Stimulated activated CD4-positive, alpha-beta T cell treated with anti-CD3 and anti-CD28 coated beads, Interleukin-2, amount 100 ng/mL, for 48 hours (primary cell): ENCODE measurements at regions not wholly inside any gene's neighbourhood (a gene's known extent, or its start where the extent isn't known, plus 50 kb on each side); places are given as distances from the start of the nearest gene placed in this dataset.
"Not testable (repeated sequence)": the region's sequence is repeated elsewhere in the genome, so short reads cannot be mapped to it uniquely, and the experiment has no call there.

Experiments
- DNase-seq, 2 donors: peaks; one replicate each; pipeline ENCODE4 v3.0.0-alpha.2; 2020

DNA sequence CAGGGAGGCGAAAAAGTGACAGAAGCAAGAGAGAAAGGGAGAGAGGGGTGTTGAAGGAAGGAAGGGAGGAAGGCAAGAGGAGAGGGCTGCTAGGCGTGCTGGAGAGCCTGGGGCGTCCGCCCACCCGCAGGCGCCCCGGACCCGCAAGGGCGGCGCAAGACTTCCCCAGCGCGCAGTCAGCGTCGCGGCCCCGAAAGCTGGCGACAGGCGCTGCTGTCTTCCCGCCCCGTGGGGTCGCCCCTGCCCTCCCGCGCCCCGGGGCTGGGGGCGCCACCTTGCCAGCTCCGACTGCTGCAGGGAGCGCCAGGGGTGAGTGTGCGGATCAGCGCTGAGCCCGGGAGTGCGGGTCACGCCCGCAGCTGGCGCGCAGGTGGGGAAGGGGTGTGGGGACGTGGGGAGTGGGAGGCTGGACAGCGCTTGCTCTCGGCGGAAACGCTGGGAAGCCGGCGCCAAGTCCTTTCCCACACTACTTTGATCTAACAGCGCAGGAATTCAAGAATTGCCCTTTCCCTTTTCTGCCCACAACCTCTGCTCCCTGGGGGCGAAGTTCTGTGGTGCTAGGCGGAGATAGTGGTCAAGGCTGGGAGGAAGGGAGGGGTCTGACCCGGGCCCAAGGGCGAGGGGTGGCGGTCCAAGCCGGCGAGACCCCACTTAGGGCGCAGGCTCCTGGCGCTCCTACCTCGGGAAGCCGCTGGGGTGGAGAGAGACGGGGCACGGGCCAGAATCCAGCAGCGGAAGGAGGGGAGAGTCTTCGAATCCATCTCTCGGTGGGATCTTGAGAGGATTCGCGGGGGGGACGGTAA is 266.1 kb downstream of the CGGBP1 start, which contains the start of gene HTR1F:
TSS of gene HTR1F (plus strand) at position 173 of the 803 bp plus-strand sequence.
- no peak for DNase-seq

DNA sequence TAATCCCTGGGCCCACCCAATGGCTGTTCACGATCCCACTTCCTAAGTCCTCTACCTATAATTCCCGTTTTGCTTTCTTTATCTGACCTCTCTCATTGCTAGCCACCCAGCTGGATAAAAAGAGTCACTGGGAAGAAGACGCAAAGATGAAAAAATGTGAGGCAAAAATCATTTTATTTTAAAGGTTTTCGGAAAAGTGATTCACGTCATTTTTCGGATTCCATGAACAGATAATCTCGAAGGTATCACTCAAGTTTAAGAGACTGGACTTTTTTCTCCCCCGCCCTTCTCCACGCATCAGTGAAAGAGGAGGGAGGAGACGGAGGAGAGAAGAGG is 266.6 kb downstream of the CGGBP1 start:
- DNase-seq, result no peak

DNA sequence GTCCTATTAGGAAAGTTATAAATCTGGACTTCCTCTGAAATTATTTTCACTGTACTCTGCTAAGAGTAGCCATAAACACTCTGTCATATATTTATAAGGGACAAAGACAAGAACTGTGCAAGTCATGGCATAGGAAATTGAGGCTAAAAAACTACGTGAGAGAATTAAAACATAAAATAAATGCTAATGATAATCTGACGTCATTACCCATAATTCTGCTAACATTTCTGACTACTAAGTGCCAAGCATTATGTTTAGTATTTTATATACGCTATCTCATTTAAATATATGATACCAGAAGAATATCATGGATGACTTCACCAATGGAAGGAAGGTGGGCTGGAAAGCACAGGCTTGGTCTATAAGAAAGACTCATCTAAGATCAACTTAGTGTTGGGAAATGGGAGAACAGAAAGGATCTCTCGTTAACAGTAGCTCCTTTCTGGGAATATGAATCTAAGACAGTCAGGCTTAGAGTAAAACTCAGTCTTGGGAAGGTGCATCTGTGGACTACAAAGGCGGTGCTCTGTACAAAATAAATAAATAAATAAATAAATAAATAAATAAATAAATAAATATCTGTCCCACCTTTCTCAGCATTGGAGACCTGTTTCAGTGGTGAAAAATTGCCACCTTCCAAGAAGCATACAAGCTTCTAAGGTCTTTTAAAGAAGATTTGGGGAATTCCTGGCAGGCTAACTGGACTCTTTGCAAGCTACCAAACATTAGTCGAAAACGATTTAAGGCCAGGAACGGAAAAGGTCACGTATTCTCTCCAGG is 267.4 kb downstream of the CGGBP1 start:
- no peak for DNase-seq

DNA sequence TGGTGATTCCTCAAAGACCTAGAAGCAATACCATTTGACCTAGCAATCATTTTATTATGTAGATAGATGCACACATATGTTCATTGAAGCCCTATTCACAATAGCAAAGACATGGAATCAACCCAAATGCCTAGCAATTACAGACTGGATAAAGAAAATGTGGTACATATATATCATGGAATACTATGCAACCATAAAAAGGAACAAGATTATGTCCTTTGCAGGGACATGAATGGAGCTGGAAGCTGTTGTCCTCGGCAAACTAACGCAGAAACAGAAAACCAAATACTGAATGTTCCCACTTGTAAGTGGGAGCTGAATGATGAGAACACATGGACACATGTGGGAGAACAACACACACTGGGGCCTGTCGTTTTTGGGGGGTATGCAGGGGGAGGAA is 269.8 kb downstream of the CGGBP1 start:
- DNase-seq, result not testable (repeated sequence)

DNA sequence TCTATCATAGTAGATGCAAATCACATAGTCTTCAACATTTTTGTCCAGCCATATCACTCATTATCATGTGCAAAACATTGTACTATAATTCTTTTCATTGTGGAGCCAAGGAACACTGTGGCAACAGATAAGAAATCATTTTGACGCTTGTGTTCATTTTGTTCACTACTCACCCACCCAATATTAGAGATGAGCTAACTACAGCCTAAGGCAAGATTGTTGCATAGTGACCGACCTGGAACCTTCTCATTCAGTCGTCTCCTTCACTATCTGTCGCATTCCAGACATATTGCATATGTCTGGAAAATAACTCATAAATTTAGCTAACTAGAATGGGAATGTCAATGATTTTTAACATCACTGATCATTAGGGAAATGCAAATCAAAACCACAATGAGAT is 270.3 kb downstream of the CGGBP1 start:
- DNase-seq, result no peak

DNA sequence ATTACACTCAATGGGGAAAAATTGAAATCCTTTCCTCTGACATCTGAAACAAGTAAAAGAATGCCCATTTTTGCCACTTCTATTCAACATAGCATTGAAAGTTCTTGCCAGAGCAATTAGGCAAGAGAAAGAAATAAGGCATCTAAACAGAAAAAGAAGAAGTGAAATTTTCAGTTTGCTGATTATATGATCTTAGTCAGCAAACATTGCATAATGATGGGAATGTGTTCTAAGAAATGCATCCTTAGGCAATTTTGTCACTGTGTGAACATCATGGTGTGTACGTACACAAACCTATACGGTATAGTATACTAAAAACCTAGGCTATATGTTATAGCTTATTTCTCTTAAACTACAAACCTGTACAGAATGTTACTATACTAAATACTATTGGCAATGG is 278.0 kb downstream of the CGGBP1 start:
- DNase-seq, result no peak

DNA sequence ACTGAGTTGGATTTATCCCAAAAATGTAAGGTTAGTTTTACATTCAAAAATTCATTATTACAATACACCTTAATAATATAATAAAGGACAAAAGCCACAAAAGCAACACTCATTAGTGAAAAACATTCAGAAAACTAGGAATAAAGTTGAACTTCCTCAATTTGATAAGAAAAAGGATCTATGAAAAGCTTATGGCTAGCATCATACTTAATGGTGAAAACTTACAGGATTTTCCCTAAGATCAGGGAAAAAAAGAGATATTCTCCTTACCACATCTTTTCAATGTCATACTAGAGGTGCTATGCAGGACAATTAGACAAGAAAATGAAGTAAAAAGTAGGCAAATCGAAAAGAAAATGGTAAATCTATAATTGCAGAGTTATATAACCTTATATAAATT is 279.9 kb downstream of the CGGBP1 start:
- no peak for DNase-seq

DNA sequence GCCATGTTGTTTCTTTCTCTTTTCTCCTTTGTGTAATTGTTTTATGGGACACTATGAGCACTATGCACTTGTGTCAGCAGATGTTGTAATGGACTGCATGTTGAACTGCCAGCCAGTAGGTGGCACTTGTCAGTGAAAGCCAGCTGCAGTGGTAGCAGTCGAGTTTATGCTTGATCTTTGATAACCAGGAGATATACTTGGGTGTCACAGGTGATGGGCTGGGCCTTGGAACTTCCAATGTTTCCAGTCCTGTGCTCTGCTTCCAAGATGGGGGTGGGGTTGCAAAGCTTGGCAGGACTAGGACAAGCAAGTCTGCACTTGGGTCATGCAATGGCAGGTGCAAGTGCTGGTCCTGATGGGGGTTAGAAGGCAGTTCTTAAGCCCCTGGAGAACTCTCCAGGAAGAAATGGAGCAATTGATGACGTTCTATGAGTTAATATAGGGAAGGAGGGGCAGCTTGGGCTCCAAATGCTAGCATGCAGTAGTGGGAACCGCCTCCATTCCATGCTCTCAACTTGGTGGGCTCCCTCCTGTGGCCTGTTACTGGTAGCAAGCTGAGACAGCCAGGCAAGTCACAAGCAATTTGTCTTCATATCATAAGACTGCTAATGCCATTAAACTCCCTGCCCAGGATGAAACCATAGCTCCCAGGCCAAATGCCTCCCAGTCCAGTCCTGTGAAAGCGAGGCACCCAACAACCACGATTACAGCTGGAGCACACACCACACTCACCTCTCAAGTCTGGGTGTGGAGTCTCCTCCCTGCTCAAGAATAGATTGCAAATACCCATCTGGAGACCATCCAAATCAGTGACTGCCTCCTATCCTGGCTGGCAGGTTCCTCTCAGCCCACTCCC is 287.2 kb downstream of the CGGBP1 start:
- DNase-seq, result no peak

DNA sequence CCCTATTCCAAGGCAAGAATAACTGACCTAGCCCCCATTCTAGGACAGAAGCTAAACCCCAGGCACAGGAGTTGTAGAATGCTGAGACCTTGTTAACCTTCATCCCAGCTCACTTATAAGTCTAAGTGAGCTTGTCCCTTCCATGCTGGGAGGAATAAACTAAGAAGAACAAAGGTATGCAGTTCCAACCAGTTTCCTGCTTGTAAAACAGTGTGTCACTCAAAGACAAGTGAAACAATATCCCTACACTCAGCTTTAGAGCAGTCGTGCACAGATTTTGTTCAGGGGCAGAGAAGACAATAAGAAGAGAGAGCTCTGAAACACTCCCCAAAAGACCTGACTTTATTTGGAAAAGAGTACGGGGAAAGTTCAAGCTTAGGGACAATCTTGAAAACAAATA is 292.1 kb downstream of the CGGBP1 start:
- no peak for DNase-seq

DNA sequence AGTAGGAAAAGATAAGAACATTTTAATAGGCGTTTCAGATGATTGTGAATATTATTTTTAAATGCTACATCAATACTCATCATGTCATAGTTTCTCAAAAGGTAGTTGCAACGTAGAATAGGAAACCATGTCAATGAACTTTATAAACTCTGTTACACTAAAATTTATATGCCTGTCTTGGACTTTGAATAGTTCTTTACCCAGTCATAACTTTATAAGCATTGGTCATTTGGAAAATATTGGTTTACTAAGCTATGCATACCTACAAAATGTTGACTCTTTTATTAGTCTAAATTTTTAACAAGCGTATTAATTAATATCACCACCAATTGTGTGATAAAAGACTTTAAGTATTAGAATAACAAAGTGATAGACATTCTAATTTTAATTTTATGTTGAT is 293.5 kb downstream of the CGGBP1 start:
- no peak for DNase-seq

DNA sequence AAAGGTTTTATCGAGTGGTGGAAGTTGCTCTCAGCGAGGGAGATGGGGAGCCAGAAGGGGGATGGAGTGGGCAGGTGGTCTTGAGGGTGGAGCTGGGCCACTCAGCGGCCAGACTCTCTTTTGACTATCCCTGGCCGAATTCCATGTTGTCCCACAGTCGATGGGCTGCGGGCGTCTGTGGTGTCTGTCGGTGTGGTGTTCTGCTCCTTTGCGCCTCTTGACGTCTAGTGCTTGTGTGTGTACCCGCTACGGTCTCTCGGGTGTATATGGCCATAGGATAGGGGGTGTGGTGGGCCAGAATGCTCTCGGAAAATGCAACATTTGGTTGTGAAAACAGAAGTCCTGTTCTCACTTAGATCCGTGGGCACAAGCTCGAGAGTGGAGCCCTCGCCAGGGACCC is 297.0 kb downstream of the CGGBP1 start:
- DNase-seq, result no peak

DNA sequence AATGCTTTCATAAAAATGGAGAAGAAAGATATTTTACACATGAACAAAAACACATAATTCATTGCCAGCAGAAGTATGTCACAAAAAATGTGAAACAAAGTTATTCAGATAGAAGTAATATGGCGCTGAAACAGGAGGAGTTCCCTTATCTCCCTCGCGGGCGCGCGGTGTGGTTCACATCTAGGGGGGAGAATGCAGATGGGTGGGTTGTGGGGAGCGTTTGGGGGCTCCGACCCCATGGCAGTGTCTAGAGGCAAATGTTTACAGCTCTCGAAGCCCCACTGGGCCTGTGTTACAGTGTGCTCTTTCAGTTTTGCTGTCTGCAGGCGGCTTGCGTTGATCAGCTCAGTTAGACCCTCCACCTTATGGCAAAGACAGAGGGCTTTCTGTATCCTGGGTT is 297.5 kb downstream of the CGGBP1 start:
- DNase-seq, result no peak

DNA sequence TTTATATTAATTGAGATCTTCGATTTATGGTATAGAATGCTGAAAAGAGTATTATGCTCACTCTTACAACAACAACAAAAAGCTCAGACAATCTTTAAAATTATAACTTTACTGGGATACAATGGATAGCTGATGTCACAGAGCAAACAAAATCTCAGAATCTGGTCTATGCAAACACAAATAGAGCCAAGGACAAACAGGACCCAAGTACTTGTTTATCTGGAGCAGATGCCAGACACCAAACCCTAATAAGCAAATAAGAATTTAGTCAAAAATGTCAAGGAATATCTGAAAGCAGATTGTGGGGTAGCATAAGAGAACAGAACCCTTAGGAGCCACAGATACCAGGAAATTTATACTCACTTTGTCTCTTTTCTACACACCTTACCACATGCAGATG is 302.2 kb downstream of the CGGBP1 start:
- DNase-seq, result no peak

DNA sequence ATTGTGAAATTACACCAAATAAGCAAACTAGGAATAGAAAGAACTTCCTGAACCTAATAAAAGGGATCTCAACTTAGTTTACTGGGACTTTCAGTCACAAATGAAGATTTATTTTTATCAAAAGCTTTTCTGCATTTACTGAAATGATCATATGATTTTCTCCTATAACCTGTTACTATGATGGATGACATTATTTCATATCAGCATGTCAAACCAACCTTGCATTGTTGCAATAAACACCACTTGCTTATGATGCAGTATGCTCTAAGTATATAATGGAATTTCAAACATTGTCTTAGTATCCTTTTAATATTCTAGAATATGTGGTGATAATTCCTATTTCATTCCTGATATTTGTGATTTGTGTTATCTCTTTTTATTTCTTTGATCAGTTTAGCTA is 303.0 kb downstream of the CGGBP1 start:
- no peak for DNase-seq

DNA sequence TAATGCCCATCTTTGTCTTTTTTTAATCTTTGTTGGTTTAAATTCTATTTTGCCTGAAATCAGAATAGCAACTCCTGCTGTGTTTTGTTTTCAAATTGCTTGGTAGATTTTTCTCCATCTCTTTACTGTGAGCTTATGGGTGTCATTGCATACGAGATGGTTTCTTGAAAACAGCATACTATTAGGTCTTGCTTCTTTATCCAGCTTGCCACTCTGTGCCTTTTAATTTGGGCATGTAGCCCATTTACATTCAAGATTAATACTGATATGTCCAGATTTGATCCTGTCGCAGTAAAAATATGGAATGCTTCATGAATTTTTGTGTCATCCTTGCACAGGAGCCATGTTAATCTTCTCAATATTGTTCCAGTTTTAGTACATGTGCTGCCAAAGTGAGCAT is 316.6 kb downstream of the CGGBP1 start:
- no peak for DNase-seq

DNA sequence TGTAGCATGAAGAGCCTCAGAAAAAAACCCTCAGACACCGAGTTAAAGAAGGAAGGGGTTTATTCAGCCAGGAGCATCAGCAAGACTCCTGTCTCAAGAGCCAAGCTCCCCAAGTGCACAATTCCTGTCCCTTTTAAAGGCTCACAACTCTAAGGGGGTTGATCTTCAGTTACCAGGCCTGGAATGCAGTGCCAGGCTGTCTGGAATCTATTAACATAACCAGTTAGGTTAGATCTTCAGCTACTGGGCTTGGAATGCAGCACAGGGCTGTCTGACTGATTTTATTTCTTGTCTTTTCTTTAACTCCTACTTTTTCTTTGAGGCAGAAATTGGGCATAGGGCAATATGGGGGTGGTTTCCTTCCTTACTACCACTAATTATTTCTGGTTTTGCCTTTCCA is 317.9 kb downstream of the CGGBP1 start:
- not testable (repeated sequence) for DNase-seq

DNA sequence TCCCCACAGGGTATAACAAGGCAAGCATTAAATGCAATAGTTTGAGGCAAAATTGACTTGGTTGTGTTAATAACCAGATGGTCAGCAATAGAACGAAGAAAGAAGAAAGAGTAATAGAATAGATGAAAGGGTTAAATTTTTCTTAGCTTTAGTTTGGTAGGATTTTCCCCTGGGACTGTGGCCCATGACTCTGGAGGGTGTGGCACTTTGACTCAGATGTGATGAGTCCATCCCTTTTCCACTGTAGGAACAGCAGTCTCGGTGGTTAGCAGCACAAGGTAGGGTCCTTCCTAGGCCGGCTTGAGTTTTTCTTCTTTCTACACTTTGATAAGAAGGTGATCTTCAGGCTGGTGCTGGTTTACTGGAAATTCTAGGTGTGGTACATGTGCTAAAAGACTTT is 321.0 kb downstream of the CGGBP1 start:
- DNase-seq, result not testable (repeated sequence)

DNA sequence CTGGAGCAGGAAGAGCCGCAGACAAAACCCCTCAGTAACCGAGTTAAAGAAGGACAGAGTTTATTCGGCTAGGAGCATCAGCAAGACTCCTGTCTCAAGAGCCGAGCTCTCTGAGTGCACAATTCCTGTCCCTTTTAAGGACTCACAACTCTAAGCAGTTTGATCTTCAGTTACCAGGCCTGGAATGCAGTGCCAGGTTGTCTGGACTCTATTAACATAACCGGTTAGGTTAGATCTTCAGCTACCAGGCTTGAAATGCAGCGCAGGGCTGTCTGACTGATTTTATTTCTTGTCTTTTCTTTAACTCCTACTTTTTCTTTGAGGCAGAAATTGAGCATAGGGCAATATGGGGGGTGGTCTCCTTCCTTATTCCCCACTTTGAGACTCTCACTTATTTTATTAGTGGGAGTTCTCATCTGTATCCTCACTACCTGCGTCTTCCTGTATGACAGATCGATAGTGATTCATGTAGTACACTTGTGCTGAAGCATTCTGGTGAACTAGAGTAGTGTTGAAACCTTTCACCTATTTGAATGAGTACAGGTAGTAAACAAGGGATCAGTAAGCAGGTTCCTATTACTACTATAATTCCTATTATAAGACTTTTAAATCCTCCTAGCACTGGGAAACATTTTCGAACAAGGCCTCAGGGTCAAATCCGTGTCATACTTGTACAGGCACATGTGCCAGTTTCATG is 325.0 kb downstream of the CGGBP1 start:
- DNase-seq, result no peak

DNA sequence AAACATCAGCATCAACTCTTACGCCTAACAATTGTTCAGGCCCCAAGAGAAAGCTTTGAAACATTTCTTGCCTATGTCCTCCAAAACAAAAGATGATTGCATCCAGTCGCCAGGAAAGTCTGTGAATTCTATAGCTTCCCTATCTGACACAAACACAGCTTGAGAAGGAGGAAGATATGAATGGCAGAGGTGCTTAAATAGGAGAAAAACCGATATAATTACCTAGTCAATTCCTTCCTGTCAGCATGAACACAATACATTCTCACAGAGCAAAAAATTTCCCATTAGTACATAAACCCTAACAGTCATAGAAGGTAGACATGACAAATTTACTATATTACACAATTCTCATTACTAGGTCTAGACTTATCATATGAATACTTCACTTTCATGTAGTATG is 326.5 kb downstream of the CGGBP1 start:
- no peak for DNase-seq

DNA sequence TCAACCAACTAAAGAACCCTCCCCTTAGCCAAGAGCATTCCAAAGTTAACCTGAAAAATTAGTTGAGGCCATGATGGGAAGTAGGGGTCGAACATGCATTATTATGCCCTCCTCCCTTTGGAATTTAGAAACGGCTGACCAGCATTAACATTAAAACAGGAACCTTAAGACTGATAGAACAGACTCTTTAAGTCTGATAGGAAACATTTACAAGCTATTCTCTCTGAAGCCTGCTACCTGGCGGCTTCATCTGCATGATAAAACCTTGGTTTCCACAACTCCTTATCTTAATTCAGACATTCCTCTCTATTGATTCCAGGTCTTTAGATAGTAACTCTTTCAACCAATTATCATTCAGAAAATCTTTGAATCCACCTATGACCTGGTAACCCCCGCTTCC is 331.0 kb downstream of the CGGBP1 start:
- no peak for DNase-seq

DNA sequence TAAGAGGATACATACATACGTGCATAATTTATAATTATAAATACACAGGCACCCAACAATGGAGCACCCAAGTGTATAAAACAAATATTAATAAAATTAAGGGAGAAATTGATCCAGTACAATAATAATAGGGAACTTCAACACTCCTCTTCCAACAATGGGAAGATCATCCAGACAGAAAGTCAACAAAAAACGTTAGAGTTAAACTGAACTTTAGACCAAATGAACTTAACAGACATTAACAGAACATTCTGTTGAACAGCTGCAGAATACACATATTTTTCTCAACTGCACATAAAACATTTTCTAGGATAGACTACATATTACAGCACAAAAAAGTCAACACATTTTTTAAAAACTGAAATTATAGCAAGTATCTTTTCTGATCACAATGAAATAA is 339.7 kb downstream of the CGGBP1 start:
- no peak for DNase-seq

DNA sequence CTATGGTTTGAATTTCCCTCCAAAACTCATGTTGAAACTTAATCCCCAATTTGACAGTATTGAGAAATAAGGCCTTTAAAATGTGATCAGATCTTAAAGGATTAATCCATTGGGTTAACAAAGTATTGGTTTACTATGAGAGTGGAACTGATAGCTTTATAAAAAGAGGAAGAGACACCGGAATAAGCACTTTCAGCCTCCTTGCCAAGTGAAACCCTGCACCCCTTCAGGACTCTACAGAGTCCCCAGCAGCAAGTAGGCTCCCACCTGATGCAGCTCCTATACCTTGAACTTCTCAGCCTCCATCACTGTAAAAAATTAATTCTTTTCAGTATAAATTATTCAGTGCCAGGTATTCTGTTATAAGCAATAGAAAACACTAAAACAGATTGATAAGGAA is 348.3 kb downstream of the CGGBP1 start:
- no peak for DNase-seq

DNA sequence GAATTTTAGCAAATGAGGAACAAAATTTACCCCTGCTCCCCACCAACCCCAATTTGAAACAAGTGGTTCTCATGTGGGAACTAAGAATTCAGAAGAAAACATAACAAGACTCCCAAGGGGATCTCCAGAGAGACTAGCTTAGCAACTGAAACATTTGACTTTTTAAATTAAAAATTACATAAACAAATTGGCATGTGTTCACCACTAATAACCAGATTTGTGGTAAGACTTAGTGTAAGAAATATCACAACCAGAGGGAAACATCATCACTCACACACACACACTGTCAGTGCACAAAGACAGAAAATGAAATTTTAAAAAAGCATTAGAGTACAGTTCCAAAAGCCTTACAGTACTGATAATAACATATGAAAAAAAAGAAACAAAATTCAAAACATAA is 348.8 kb downstream of the CGGBP1 start:
- no peak for DNase-seq
